ENCODE measurements at regions not wholly inside any gene's neighbourhood (a gene's known extent, or its start where the extent isn't known, plus 50 kb on each side); places are given as distances from the start of the nearest gene placed in this dataset.
A peak's percentile ranks its signal among the peaks of the same experiment; 100 is the strongest.

DNA sequence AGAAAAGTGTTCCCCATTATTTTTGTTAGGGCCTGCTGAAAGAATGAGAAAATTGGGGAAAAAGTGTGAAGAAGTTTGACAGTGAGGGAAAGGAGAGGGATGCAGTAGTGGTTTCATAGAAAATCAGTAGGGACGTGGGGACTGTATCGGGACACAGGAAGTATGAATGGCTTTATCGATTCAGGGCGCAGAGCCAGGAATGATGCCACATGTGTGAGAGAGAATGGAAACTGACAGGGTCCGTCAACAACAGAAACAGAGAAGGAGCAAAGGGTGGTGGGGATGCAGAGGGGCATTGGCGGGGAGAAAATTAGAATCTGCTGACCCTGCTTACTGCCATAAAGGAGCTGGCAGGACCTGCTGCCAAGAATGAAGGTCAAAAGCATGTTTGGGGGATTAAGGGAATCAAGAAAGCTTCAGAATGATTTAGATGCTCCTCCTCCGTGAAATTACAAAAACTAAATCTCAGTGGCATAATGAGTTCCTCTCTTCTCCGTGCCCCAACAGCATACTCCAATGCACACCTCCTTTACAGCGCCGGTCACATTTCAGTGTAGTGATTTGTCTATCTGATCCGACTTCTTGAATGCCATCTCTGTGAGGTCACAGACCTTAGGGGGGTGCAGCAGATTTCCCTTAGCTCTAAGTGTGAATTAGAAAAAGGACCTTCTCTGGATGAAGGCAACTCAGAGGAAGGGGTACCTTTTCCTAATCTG lies 92.6 kb downstream of the EMP1 start:
- Histone ChIP-seq H3K4me3 (ENCODE audit: insufficient read depth, low read depth, low read length, poor library complexity, severe bottlenecking) (no peak overlapping the region), H3K4me1 (ENCODE audit: control insufficient read depth, insufficient read depth, low read length, poor library complexity, severe bottlenecking) (no peaks in the 10 kb centered on the region)

DNA sequence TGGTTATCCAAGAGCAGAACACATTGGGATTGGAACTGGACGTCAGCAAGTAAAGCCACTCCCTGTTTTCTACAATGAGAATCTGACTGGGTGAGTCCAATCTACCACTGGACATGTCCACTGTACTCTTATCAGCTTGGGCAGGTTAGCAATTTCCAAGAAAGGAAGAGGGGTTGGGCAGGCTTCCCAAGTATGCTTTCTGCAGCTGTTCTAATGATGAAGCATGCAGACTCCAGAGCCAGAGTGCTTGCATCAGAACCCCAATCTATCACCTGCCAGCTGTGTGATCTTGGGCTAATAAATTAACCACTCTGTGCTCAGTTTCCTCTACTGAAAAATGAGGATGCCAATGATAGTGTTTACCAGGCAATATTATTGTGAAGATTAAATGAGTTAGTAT lies 92.0 kb downstream of the EMP1 start:
- no peaks in the 10 kb centered on the region for H3K36me3 ChIP-seq (ENCODE audit: control insufficient read depth, insufficient read depth, low read length)
- H3K4me3 ChIP-seq (ENCODE audit: insufficient read depth, low read depth, low read length, poor library complexity, severe bottlenecking) = no peak overlapping the region
- no peak for DNase-seq
- no peaks in the 10 kb centered on the region for H3K4me1 ChIP-seq (ENCODE audit: control insufficient read depth, insufficient read depth, low read length, poor library complexity, severe bottlenecking)
- H3K9me3 ChIP-seq (ENCODE audit: control insufficient read depth, low read length) = no peaks in the 10 kb centered on the region
- no peaks in the 10 kb centered on the region for H3K27me3 ChIP-seq (replicated peaks; ENCODE audit: control insufficient read depth, insufficient read depth, low read length, poor library complexity, severe bottlenecking)
- H3K27ac ChIP-seq (ENCODE audit: insufficient read depth, low read length, poor library complexity, severe bottlenecking) = no peak overlapping the region

More for the DNA sequence above, 92.6 kb downstream of the EMP1 start:
- Histone ChIP-seq H3K36me3 (ENCODE audit: control insufficient read depth, insufficient read depth, low read length) (no peaks in the 10 kb centered on the region), H3K27me3 (replicated peaks; ENCODE audit: control insufficient read depth, insufficient read depth, low read length, poor library complexity, severe bottlenecking) (no peaks in the 10 kb centered on the region), H3K27ac (ENCODE audit: insufficient read depth, low read length, poor library complexity, severe bottlenecking) (no peak overlapping the region), H3K9me3 (ENCODE audit: control insufficient read depth, low read length) (no peaks in the 10 kb centered on the region)
- DNase-seq = no peak

DNA sequence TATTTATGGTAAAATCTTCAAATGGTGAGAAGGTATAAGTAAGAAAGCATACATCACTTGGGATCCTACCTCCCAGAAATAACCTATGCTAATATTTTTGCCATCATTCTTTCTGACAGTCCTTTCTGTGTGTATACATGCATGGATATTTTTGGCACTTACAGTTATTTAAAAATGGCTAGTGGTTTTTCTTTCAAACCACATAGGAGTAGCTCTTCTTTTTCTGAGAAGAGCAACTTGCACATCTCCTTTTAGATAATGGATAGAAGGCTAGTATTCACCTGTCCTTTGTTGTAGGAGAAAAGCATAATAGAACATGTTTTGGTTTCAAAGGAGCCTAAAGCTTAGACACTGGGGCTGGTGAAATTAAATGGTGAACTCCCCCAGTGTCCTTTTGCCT lies 87.3 kb downstream of the EMP1 start:
- no peaks in the 10 kb centered on the region for H3K4me1 ChIP-seq (ENCODE audit: control insufficient read depth, insufficient read depth, low read length, poor library complexity, severe bottlenecking)
- no peaks in the 10 kb centered on the region for H3K27me3 ChIP-seq (replicated peaks; ENCODE audit: control insufficient read depth, insufficient read depth, low read length, poor library complexity, severe bottlenecking)
- H3K4me3 ChIP-seq (ENCODE audit: insufficient read depth, low read depth, low read length, poor library complexity, severe bottlenecking) = no peak overlapping the region
- no peaks in the 10 kb centered on the region for H3K9me3 ChIP-seq (ENCODE audit: control insufficient read depth, low read length)
- no peak overlapping the region for H3K27ac ChIP-seq (ENCODE audit: insufficient read depth, low read length, poor library complexity, severe bottlenecking)
- no peak for DNase-seq
- no peaks in the 10 kb centered on the region for H3K36me3 ChIP-seq (ENCODE audit: control insufficient read depth, insufficient read depth, low read length)

DNA sequence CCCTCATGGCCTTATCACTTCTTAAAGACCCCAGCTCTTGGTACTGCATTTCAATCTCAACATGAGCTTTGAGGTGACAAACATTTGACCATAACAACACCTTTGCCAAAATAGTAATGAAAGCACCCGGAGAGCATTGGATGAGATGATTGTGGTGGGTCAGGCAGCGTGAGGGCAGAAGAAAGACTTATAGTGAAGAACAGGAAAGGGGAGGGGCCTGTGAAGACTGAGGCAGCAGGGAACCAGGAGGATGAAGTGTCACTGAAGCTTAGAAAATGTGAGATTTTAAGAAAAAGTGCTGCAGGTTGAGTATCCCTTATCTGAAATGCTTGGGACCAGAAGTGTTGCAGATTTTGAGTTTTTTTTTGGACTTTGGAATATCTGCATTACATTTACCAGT lies 86.3 kb downstream of the EMP1 start:
- Histone ChIP-seq H3K4me3 (ENCODE audit: insufficient read depth, low read depth, low read length, poor library complexity, severe bottlenecking) (no peak overlapping the region), H3K4me1 (ENCODE audit: control insufficient read depth, insufficient read depth, low read length, poor library complexity, severe bottlenecking) (peaks cover 4% of the 10 kb centered on the region), H3K27me3 (replicated peaks; ENCODE audit: control insufficient read depth, insufficient read depth, low read length, poor library complexity, severe bottlenecking) (peaks cover 7% of the 10 kb centered on the region), H3K27ac (ENCODE audit: insufficient read depth, low read length, poor library complexity, severe bottlenecking) (no peak overlapping the region), H3K9me3 (ENCODE audit: control insufficient read depth, low read length) (no peaks in the 10 kb centered on the region), H3K36me3 (ENCODE audit: control insufficient read depth, insufficient read depth, low read length) (no peaks in the 10 kb centered on the region)
- no peak for DNase-seq

DNA sequence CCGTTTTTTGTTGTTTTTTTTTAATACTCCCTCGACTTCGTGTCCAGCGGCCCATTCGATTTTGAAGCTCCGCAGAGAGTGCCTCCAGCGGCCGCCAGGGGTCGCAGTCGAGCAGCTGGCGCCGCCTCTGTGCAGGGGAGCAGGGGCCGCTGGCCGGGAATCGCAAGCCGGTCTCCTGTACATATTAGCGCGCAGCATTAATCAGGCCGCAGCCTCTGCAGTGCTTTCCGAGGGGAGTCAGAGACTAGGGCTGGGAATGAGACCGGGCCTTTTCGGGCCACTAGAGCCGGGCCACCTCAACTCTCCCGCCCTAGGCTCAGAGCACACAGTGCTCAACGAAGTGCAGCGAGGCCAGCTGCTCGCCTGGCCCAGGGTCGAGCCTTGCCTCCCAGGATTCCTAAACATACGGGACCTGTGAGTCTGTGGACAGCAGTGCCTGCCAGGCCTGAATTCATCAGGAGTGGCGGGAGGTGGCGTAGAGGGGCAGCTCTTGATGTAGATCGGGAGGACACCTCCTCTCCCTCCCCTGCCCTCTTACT lies 81.8 kb downstream of the EMP1 start:
- Histone ChIP-seq H3K36me3 (ENCODE audit: control insufficient read depth, insufficient read depth, low read length) (no peaks in the 10 kb centered on the region), H3K27ac (ENCODE audit: insufficient read depth, low read length, poor library complexity, severe bottlenecking) (no peak overlapping the region), H3K27me3 (replicated peaks; ENCODE audit: control insufficient read depth, insufficient read depth, low read length, poor library complexity, severe bottlenecking) (peaks cover 7% of the 10 kb centered on the region), H3K4me1 (ENCODE audit: control insufficient read depth, insufficient read depth, low read length, poor library complexity, severe bottlenecking) (peaks cover 4% of the 10 kb centered on the region), H3K4me3 (ENCODE audit: insufficient read depth, low read depth, low read length, poor library complexity, severe bottlenecking) (no peak overlapping the region), H3K9me3 (ENCODE audit: control insufficient read depth, low read length) (no peaks in the 10 kb centered on the region)
- peak; percentile 6 to 33 (median 13) for DNase-seq

DNA sequence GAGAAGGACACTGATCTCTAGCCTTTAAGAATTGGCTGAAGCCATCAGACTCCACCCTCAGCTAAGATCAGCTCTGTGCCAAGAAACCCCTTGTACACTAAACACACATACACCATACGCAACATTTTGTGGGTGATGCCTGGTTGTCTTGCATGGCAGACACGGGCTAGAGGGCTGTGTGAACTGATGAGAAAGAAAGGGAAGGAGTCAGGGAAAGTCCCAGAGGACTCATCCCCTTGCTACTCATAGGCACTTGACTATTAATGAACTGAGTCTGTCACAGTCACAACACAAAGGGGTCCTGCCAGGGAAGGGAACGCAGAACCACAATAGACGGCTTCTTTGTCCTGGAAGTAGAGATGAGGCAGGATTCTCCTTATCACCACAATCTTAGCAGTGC lies 80.8 kb downstream of the EMP1 start:
- Histone ChIP-seq H3K36me3 (ENCODE audit: control insufficient read depth, insufficient read depth, low read length) (no peaks in the 10 kb centered on the region), H3K27me3 (replicated peaks; ENCODE audit: control insufficient read depth, insufficient read depth, low read length, poor library complexity, severe bottlenecking) (peaks cover 7% of the 10 kb centered on the region), H3K4me3 (ENCODE audit: insufficient read depth, low read depth, low read length, poor library complexity, severe bottlenecking) (no peak overlapping the region), H3K9me3 (ENCODE audit: control insufficient read depth, low read length) (no peaks in the 10 kb centered on the region), H3K4me1 (ENCODE audit: control insufficient read depth, insufficient read depth, low read length, poor library complexity, severe bottlenecking) (peaks cover 4% of the 10 kb centered on the region), H3K27ac (ENCODE audit: insufficient read depth, low read length, poor library complexity, severe bottlenecking) (no peak overlapping the region)
- DNase-seq = no peak

DNA sequence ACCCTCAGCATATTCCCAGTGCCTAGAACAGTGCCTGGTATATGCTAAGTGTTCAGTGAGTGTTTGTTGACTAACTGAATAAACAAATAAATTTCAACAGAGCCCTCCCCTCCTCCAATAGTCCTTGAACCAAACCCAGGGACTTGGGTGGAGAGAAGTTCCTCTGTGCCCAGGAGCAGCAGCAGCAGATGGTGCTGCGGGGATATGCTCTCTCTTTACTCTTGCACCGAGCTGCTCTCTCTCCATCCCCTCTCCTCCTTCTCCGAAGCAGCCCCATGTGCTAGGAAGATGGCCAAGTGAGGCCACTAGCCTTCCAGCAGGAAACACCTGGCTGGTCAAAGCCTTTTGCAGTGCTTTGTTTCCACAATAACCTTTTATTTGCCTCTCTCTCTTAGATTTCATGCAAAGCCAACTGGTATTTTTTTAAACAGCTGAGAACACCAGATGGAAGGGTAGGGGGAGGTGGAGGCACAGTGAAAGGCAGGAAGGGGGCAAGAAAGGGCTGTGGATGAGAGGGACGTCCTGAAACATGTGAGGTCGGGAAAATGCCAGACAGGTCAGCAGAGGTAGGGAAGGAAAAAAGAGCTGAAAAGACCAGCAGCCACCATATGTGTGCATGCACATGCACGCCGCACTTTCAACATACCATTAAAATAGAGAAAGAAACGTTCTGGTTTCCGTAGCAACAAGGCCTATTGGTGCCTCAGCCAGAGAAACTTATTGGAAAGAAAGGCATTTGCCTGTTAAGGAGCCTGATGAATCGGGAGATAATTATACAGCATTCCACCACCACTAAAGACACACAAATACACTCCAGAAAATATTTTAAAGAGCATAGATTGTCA lies 78.9 kb downstream of the EMP1 start:
- DNase-seq = no peak
- Histone ChIP-seq H3K36me3 (ENCODE audit: control insufficient read depth, insufficient read depth, low read length) (no peaks in the 10 kb centered on the region), H3K9me3 (ENCODE audit: control insufficient read depth, low read length) (no peaks in the 10 kb centered on the region), H3K27ac (ENCODE audit: insufficient read depth, low read length, poor library complexity, severe bottlenecking) (no peak overlapping the region), H3K4me1 (ENCODE audit: control insufficient read depth, insufficient read depth, low read length, poor library complexity, severe bottlenecking) (peaks cover 4% of the 10 kb centered on the region), H3K4me3 (ENCODE audit: insufficient read depth, low read depth, low read length, poor library complexity, severe bottlenecking) (no peak overlapping the region), H3K27me3 (replicated peaks; ENCODE audit: control insufficient read depth, insufficient read depth, low read length, poor library complexity, severe bottlenecking) (peaks cover 7% of the 10 kb centered on the region)

DNA sequence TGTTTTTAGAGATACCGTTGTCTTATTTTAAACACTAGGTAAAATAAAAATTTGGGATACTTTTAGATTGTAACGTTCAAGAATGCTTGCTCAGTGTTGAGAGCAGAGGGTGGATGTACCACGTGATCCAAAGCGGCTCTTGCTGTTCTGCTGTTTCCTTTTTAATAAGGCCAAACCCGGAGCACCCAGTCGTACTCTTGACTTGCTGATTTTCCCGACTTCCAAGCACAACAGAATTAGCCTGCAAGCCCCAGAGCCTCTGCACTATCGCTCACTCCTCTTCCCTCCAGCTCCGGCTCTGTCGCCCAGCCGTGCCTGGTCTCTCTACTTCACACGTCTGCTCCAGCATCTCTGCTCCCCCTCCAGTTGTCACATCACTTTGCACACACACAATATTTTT lies 77.3 kb downstream of the EMP1 start:
- no peak overlapping the region for H3K4me3 ChIP-seq (ENCODE audit: insufficient read depth, low read depth, low read length, poor library complexity, severe bottlenecking)
- no peak overlapping the region for H3K27ac ChIP-seq (ENCODE audit: insufficient read depth, low read length, poor library complexity, severe bottlenecking)
- H3K4me1 ChIP-seq (ENCODE audit: control insufficient read depth, insufficient read depth, low read length, poor library complexity, severe bottlenecking) = peaks cover 4% of the 10 kb centered on the region
- no peaks in the 10 kb centered on the region for H3K9me3 ChIP-seq (ENCODE audit: control insufficient read depth, low read length)
- peaks cover 7% of the 10 kb centered on the region for H3K27me3 ChIP-seq (replicated peaks; ENCODE audit: control insufficient read depth, insufficient read depth, low read length, poor library complexity, severe bottlenecking)
- DNase-seq = no peak
- H3K36me3 ChIP-seq (ENCODE audit: control insufficient read depth, insufficient read depth, low read length) = no peaks in the 10 kb centered on the region

DNA sequence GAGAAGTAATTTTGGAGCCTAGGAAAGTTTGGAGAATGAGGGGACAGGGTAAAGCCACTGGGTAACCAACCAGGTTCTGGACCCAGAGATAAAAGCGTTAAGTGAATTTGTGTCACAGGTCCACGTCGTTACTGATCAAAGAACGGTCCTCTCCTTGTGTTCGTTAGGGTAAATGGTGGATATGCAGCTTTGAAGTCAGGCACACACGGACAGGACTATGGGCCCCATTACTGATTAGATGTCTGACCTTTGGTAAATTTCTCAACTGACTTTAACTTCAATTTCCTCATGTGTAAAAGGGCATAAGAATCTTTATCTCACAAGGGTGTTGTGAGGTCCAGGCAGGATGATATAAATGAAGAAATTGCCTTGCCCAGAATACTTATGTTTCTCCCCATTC lies 76.6 kb downstream of the EMP1 start:
- H3K27ac ChIP-seq (ENCODE audit: insufficient read depth, low read length, poor library complexity, severe bottlenecking) = no peak overlapping the region
- H3K36me3 ChIP-seq (ENCODE audit: control insufficient read depth, insufficient read depth, low read length) = no peaks in the 10 kb centered on the region
- H3K9me3 ChIP-seq (ENCODE audit: control insufficient read depth, low read length) = no peaks in the 10 kb centered on the region
- peaks cover under 1% of the 10 kb centered on the region for H3K27me3 ChIP-seq (replicated peaks; ENCODE audit: control insufficient read depth, insufficient read depth, low read length, poor library complexity, severe bottlenecking)
- DNase-seq = no peak
- H3K4me1 ChIP-seq (ENCODE audit: control insufficient read depth, insufficient read depth, low read length, poor library complexity, severe bottlenecking) = no peaks in the 10 kb centered on the region
- H3K4me3 ChIP-seq (ENCODE audit: insufficient read depth, low read depth, low read length, poor library complexity, severe bottlenecking) = no peak overlapping the region

DNA sequence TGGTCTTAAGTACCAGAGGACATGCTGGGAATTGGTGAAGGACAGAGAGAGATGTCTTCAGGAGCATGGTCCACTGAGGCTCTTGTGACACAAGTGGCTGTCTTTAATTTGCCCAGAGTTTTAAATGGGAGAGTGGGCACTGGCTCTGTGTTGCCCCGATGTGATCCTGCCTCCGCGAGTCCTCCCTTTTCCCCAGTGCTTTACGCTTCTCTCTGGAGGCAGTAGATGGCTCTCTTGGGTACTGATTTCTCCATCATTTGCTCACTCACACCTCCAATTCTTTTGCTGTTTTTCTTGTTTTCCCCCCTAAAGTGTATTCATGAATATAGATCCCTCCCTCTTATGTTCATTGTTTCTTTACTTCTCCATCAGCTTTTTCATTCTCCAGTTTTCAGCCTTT lies 74.3 kb downstream of the EMP1 start:
- Histone ChIP-seq H3K4me1 (ENCODE audit: control insufficient read depth, insufficient read depth, low read length, poor library complexity, severe bottlenecking) (no peaks in the 10 kb centered on the region), H3K36me3 (ENCODE audit: control insufficient read depth, insufficient read depth, low read length) (no peaks in the 10 kb centered on the region), H3K27ac (ENCODE audit: insufficient read depth, low read length, poor library complexity, severe bottlenecking) (no peak overlapping the region), H3K9me3 (ENCODE audit: control insufficient read depth, low read length) (no peaks in the 10 kb centered on the region), H3K27me3 (replicated peaks; ENCODE audit: control insufficient read depth, insufficient read depth, low read length, poor library complexity, severe bottlenecking) (no peaks in the 10 kb centered on the region), H3K4me3 (ENCODE audit: insufficient read depth, low read depth, low read length, poor library complexity, severe bottlenecking) (no peak overlapping the region)
- DNase-seq = no peak
